22Rv1 (cell line): ENCODE measurements at regions not wholly inside any gene's neighbourhood (a gene's known extent, or its start where the extent isn't known, plus 50 kb on each side); places are given as distances from the start of the nearest gene placed in this dataset.
"Not testable (repeated sequence)": the region's sequence is repeated elsewhere in the genome, so short reads cannot be mapped to it uniquely, and the experiment has no call there.

Source experiments
- H3K27ac ChIP-seq: fragments of 450-650 bp; 2 replicates; pipeline ENCODE4 v1.5.1; 2017
- CTCF ChIP-seq: fragments of 450-650 bp; IDR thresholded peaks from 2 replicates; pipeline ENCODE4 v1.5.1; 2017; ENCODE audit warnings: mild to moderate bottlenecking
- ZFX ChIP-seq: fragments of 450-650 bp; IDR thresholded peaks from 2 replicates; pipeline ENCODE4 v1.6.1; 2017; ENCODE audit warnings: antibody characterized with exemption, borderline replicate concordance

GRCh38 chr3:59180006-59180405, 130.2 kb upstream of the CFAP20DC start:
- H3K27ac ChIP-seq, result no peak overlapping the region
- TF ChIP-seq CTCF (no peak), ZFX (no peak)

DNA sequence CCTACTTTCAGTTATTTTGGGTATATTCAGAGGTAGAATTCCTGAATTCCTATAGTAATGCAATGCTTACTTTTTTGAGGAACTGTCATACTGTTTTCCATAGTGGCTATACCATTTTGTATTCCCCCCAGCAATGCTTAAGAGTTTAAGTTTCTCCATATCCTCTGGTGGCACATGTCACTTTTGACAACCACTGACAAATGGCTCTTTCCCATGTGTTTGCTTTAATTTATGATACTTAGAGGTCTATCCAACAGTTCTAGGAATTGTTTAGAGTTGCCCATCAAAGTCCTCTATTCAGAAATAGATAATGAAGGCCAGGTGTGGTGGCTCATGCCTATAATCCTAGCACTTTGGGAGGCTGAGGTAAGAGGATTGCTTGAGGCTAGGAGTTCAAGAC, 128.9 kb upstream of the CFAP20DC start:
- no peak for TF ChIP-seq ZFX
- TF ChIP-seq CTCF, result no peak
- H3K27ac ChIP-seq, result no peak overlapping the region

DNA sequence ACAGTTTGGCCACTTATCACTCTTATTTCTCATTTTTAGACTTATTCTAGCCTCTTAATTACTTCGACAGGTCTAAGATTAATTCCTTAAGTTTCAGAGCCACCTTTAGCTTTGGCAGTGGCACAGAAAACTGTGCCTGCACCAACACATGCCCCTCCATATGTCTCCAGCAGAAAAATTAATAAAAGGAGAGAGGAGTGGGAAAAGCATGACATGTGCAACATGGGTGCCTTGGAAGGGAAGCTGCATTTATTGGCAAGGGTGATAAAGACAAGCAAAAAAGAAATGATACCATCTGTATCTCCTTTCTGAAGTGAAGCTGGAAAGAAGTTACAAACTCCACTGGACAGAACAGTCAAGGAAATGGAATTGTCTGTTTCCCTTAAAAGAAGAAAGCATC, 121.7 kb upstream of the CFAP20DC start:
- TF ChIP-seq ZFX (no peak), CTCF (no peak)
- H3K27ac ChIP-seq, result no peak overlapping the region

- H3K27ac ChIP-seq, result not testable (repeated sequence)
Measured at GRCh38 chr3:59170166-59170565, 120.3 kb upstream of the CFAP20DC start.

DNA sequence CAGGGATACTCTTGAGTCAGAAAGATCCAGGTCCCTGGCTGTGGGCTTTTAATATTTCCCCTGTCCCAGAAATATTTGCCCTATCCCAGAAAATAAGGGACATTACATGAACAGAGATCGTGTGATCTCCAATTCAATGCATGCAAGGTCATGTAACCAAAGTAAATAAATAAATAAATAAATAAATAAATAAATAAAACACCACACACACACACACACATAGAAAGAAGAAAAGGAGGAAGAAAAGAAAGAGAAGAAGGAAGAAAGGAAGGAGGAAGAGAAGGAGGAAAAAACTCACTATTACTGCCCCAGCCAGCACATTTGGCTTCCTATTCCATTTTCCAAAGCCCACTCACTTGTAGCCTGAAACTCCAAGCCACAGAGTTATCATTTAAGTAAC, 117.9 kb upstream of the CFAP20DC start:
- no peak for TF ChIP-seq ZFX
- H3K27ac ChIP-seq, result no peak overlapping the region

DNA sequence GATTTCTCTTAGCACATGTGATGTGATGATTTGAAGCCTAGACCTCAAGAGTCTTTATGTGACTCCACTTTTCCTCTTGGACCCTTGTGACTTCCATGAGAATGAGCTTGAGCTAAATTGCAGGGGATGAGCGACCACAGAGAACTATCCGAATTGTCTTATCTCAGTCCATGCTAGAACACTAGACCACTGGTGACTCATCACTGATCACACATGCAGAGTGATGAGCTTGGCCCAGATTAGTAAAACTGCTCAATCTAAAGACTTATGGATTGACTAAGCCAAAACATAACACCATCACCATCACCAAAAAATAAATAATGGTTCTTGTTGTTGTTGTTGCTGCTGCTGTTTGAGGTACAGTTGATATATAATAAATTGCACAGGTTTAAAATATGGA, 114.1 kb upstream of the CFAP20DC start:
- H3K27ac ChIP-seq, result no peak overlapping the region
- TF ChIP-seq CTCF (no peak), ZFX (no peak)

DNA sequence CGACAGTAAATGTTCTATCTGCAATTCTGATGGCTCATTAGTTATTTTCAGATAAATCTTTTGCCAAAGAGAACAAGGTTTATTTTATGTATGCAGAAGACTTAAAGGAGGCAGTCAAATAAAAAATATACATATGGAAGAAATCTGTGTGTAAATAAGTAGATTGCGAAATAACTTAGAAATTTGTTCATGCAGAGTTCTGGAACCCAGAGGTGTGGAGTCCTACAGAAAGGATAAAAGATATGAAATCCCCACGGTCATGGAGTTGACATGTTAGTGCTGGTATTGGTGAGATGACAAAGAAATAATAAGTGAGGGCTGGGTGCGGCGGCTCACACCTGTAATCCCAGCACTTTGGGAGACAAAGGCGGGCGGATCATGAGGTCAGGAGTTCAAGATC, 111.2 kb upstream of the CFAP20DC start:
- TF ChIP-seq ZFX (no peak), CTCF (no peak)
- H3K27ac ChIP-seq, result no peak overlapping the region

- H3K27ac ChIP-seq, result no peak overlapping the region
- no peak for TF ChIP-seq CTCF
- TF ChIP-seq ZFX, result no peak
Measured at GRCh38 chr3:59160133-59160746, 110.4 kb upstream of the CFAP20DC start.
